Transverse colon (tissue), 4 donors: ENCODE measurements at regions not wholly inside any gene's neighbourhood (a gene's known extent, or its start where the extent isn't known, plus 50 kb on each side); places are given as distances from the start of the nearest gene placed in this dataset.

Experiments used
- DNase-seq: peaks from one replicate; pipeline ENCODE4 v3.0.0-alpha.2; 2019
- H3K27ac ChIP-seq, 4 donors: fragments of 200-600 bp; sonication (generic); 2 replicates each; pipeline ENCODE4 v1.5.1; 2016 to 2018; ENCODE audit warnings: inconsistent platforms in 4 of 4
- H3K27me3 ChIP-seq: fragments of 200-600 bp; sonication (generic); 2 replicates; pipeline ENCODE4 v1.5.1; 2017; ENCODE audit warnings: inconsistent platforms
- H3K36me3 ChIP-seq, 4 donors: fragments of 200-600 bp; sonication (generic); 2 replicates each; pipeline ENCODE4 v1.5.1; 2017 to 2019; ENCODE audit warnings: inconsistent platforms in 4 of 4
- H3K4me1 ChIP-seq, 4 donors: fragments of 200-600 bp; sonication (generic); 2 replicates each; pipeline ENCODE4 v1.5.1; 2017 to 2020; ENCODE audit warnings: inconsistent platforms in 4 of 4
- H3K4me3 ChIP-seq, 4 donors: fragments of 200-600 bp; sonication (generic); 1 replicate in 1 of 4; 2 replicates in 3 of 4; pipeline versions ENCODE4 v1.5.1 to v1.6.1; 2017 to 2019; ENCODE audit warnings: inconsistent platforms in 4 of 4
- H3K9me3 ChIP-seq, 2 donors: fragments of 200-600 bp; sonication (generic); 2 replicates each; pipeline ENCODE4 v1.5.1; 2017 to 2019; ENCODE audit warnings: inconsistent platforms in 2 of 2
- CTCF ChIP-seq, 5 experiments: fragments of 200-600 bp in 3 of 5; fragments of 450-650 bp in 2 of 5; sonication (generic) in 3 of 5; IDR thresholded peaks; 1 replicate in 2 of 5; 2 replicates in 3 of 5; pipeline ENCODE4 v1.5.1; 2016 to 2017; ENCODE audit warnings: antibody characterized with exemption in 5 of 5, inconsistent platforms in 3 of 5, mild to moderate bottlenecking in 2 of 5, moderate library complexity in 1 of 5
- EP300 ChIP-seq: sonication (generic); formaldehyde crosslinking; IDR thresholded peaks from one replicate; pipeline ENCODE4 v1.6.1; 2017; ENCODE audit warnings: antibody characterized with exemption, low read depth
- POLR2A ChIP-seq: fragments of 450-650 bp; IDR thresholded peaks from one replicate; pipeline ENCODE4 v1.6.1; 2016; ENCODE audit warnings: antibody characterized with exemption, mild to moderate bottlenecking, moderate library complexity
- POLR2AphosphoS5 ChIP-seq, 3 donors: sonication (generic); formaldehyde crosslinking; IDR thresholded peaks; one replicate each; pipeline ENCODE4 v1.6.1; 2016; ENCODE audit warnings: antibody characterized with exemption in 3 of 3
- WGBS, 2 donors: methylation state at CpG; one replicate each; pipeline ENCODE4 v1.1.5; 2018; ENCODE audit warnings: low coverage in 1 of 2; 5-methylcytosine and 5-hydroxymethylcytosine counted together
- in situ Hi-C, 4 donors: fragments of 200-750 bp; cut with MboI; loops; one replicate each; pipeline versions ENCODE4 v1.15.0 to v1.15.1; 2017; ENCODE audit warnings: low sequenced_read_pairs in 3 of 4, low pct_ligation_motif_present in 1 of 4, low pct_unique_long_range_greater_than_20kb in 1 of 4
- intact Hi-C: fragments of 100-400 bp; cut with DNase I; formaldehyde crosslinking; loops from one replicate; pipeline ENCODE4 v1.15.1; 2023; ENCODE audit warnings: low total_unique reads

- Histone ChIP-seq H3K27ac (no peak overlapping the region), H3K36me3 (no peaks in the 10 kb centered on the region), H3K4me3 (no peak overlapping the region), H3K27me3 (no peaks in the 10 kb centered on the region), H3K4me1 (no peaks in the 10 kb centered on the region), H3K9me3 (peaks cover 5 to 16% of the 10 kb centered on the region in 2 donors)
- WGBS, 2 donors, result 73 to 75% methylated on average over 1 of the region's 1 CpG
- TF ChIP-seq EP300 (no peak), POLR2A (no peak), CTCF (IDR thresholded peaks at IDR 0.05) (no peak), POLR2AphosphoS5 (IDR thresholded peaks at IDR 0.05) (no peak)
- in situ Hi-C loops, result no loop called here
- no peak for DNase-seq
- intact Hi-C loops, result no loop called here
Measured at GRCh38 chr7:41755096-41755495, 52.2 kb upstream of the INHBA start.

- Histone ChIP-seq H3K9me3 (peaks cover 5 to 16% of the 10 kb centered on the region in 2 donors), H3K27me3 (no peaks in the 10 kb centered on the region), H3K4me1 (no peaks in the 10 kb centered on the region), H3K27ac (no peak overlapping the region), H3K36me3 (no peaks in the 10 kb centered on the region), H3K4me3 (no peak overlapping the region)
- TF ChIP-seq EP300, result no peak
- TF ChIP-seq POLR2A, result no peak
- no peak for TF ChIP-seq CTCF (IDR thresholded peaks at IDR 0.05)
- intact Hi-C loops, result no loop called here
- no peak for DNase-seq
- in situ Hi-C loops, result no loop called here
Measured at GRCh38 chr7:41754046-41754445, 51.2 kb upstream of the INHBA start.
